Astrocyte (in vitro differentiated cells and primary cell): ENCODE measurements at regions not wholly inside any gene's neighbourhood (a gene's known extent, or its start where the extent isn't known, plus 50 kb on each side); places are given as distances from the start of the nearest gene placed in this dataset.

Experiments used
- EZH2 ChIP-seq: IDR thresholded peaks from 2 replicates; pipeline ENCODE4 v1.6.1; 2012; ENCODE audit warnings: mild to moderate bottlenecking, low read length, inconsistent platforms; ENCODE audit not compliant: insufficient read depth
- TF ChIP-seq, protein P1 (sequence below): IDR thresholded peaks from 2 replicates; pipeline ENCODE4 v1.5.1; 2011; ENCODE audit warnings: low read depth, mild to moderate bottlenecking, inconsistent platforms, low read length, moderate library complexity; ENCODE audit not compliant: insufficient read depth

DNA sequence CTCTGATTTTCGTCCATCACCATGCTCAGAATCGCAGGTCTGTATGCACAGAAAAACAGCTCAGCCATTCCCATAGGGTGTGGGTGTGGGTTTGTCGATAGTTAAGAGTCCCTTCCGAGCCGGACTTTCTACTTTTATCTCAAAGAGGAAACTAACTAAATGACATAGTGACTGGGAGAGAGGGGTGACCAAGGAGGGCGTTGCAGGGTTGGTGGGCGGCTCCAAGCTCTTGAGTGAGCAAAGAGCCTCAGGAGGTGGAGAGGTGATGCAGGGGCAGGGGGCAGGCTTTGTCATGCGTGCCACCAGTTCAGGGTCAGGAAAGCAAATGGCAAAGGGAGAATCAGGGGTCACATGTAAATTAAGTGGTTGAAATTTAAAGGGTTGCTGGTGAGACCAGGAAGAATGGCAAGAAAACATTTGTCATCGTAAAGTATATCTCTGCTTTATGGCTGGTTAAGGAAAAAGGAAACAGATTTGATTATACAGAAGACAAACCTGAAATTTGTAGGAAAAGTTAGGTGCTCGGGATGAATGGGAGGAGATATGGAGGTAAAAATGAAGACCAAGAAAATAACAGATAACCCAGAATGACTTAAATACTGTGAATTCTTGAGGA, 249.0 kb downstream of the SETD4 start:
- TF ChIP-seq, protein P1, sequence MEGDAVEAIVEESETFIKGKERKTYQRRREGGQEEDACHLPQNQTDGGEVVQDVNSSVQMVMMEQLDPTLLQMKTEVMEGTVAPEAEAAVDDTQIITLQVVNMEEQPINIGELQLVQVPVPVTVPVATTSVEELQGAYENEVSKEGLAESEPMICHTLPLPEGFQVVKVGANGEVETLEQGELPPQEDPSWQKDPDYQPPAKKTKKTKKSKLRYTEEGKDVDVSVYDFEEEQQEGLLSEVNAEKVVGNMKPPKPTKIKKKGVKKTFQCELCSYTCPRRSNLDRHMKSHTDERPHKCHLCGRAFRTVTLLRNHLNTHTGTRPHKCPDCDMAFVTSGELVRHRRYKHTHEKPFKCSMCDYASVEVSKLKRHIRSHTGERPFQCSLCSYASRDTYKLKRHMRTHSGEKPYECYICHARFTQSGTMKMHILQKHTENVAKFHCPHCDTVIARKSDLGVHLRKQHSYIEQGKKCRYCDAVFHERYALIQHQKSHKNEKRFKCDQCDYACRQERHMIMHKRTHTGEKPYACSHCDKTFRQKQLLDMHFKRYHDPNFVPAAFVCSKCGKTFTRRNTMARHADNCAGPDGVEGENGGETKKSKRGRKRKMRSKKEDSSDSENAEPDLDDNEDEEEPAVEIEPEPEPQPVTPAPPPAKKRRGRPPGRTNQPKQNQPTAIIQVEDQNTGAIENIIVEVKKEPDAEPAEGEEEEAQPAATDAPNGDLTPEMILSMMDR = no peak
- TF ChIP-seq EZH2 = no peak
